HG02970 (cell line): ENCODE measurements at regions not wholly inside any gene's neighbourhood (a gene's known extent, or its start where the extent isn't known, plus 50 kb on each side); places are given as distances from the start of the nearest gene placed in this dataset.

Experiments
- ATAC-seq: cut with Tn5 transposase; IDR thresholded peaks from one replicate; pipeline ENCODE4 v1.9.1; 2021; ENCODE audit warnings: mild to moderate bottlenecking, moderate library complexity, moderate number of reproducible peaks; ENCODE audit not compliant: unreplicated experiment, low FRiP score

DNA sequence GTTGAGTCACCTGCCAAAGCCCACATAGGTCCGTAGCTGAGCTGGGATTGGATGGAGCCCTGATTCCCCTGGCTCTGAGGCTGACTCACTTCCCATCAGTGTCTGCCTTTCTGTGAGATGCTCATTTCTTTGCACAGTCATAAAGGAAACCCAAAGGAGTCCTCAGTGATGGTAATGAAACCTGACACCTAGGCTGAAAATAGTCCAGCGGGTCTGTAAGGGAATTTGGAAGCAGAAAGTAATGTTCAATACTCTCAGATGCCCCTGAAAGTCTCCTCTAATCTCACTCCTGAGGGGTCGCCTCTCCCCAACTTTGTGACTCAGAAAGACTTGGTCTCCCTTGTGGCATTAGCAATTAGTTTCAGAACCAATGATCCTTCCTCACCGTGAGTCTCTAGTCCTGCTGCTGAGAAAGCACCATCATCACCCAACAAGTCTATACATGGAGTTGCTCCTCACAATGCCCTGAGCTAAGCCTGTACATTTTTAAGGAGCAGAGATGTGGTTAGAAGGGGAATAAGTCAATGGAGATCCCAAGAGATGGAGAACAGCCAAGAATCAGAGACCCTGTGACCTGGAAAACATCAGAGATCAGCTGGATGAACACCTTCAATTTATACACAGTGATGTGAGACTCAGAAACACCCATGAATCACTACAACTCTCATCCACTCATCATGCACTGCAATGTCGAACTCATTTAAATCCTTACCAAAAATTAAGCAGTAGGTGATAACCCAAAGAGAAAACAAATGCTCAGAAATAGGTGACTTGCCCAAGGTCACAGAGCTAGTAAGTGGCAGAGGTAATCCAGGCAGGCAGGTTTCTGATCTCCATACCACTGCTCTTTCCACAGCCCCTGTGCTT, 219.0 kb upstream of the CPEB2 start:
- ATAC-seq: peak; percentile 74

DNA sequence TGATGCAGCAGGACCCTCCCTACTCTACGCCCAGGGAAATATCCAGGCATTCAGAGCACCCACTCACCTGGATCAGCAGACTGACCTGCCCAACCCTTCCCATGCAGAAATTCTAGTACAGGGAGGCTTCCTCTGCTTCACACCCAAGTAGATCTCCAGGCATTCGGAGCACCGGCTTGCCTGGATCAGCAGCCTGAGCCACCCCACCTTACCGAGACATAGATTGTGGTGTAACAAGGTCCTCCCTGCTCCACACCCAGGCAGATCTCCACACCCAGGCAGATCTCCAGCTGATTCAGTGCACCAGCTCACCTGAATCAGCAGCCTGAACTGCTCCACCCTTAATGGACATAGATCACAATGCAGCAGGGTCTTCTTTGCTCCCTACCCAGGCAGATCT, 215.1 kb upstream of the CPEB2 start:
- no peak for ATAC-seq

DNA sequence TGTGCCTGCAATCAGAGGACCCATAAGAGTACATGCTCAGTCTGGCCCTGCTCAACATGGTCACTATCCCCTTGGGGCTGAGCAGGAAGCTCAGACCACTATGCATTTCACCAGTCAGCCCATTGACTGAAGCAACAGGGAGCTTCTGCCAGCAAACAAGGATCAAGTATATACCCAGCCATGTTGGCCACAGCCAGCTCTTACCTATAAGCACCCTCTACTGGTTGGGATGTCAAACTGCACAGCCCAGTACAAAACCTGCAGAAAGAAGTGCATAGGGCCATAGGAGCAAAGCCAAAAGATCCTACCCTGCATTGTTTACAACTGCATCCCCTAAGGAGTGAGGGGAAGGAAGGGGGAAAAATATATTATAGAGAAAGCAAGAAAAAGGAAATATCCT, 214.4 kb upstream of the CPEB2 start:
- no peak for ATAC-seq

DNA sequence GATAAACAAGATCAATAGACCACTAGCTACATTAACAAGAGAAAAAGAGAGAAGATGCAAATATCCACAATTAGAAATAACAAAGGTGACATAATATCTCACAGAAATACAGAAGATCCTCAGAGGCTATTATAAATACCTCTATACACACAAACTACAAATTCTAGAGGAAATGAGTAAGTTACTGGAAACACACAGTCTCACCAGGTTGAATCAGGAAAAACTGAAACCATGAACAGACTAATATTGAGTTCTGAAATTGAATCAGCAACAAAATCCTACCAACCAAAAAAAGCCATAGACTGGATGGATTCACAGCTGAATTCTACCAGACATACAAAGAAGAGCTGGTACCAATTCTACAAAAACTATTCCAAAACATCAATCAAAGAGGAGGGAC, 211.8 kb upstream of the CPEB2 start:
- no peak for ATAC-seq

DNA sequence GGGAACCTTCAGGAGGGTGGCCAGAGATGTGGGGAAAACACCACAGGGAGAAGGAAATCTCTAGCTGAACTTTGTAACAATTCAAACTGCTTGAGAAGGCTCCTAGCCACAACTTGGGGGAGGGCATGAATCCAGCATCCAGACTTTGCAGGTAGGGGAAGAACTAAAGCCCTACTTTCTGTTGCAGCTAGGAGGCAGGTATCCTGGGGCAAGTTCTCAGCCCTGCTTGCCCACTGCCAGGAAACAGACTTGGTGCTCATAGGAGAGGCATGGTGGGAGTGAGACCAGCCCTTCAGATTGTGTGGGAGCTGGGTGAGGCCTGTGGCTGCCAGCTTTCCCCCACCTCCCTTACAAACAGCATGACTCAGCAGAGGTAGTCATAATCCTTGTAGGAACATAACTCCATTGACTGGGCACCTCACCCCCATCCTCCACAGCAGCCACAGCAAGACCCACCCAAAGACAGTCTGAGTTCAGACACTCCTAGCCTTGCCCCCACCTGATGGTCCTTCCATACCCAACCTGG, 209.5 kb upstream of the CPEB2 start:
- ATAC-seq: no peak

DNA sequence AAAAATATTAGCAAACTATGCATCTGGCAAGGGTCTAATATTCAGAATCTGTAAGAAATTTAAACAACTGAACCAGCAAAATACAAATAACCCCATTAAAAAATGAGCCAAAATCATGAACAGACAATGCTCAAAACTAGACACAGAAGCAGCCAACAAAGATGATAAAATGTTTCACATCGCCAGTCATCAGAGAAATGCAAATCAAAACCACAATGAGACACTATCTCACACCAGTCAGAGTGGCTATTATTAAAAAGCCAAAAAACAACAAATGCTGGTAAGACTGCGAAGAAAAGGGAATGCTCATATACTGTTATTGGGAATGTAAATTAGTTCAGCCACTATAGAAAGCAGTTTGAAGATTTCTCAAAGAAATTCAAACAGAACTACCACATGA, 201.3 kb upstream of the CPEB2 start:
- ATAC-seq: no peak

DNA sequence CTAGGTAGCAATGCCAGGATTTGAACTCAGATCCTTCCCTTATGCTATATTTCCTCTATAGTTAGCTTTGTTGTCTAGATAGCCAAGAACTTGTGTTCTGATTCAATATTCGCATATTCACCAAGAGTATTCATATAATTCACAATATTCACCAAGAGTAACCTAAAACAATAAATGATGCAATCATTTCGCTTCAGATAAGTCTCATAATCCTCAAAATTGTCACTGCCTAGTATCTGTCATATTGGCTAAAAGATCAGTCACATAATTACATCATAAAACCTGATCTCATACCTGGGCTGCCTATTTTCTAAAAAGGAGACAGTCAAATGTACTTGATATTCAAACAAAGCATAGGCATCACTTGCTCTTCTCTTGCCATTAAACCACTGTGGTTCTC, 199.7 kb upstream of the CPEB2 start:
- ATAC-seq: no peak

GRCh38 chr4:14807856-14808255, 194.4 kb upstream of the CPEB2 start:
- ATAC-seq: no peak

DNA sequence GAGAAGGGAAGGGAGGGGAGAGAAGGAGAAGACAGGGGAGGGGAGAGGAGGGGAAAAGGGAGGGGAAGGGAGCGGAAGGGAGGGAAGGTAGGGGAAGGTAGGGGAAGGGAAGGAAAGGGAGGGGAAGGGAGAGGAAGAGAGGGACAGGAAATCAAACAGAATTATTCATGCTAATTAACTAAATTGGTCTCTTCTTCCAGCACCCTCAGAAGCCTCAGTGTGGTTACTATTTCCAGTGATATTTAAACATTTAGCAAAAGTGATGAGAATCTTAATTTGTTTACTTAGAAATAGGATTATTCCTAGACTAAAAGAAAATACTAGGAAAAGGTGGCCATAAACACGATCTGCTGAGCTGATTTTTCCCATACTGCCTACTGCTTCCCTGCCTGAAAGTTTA, 193.1 kb upstream of the CPEB2 start:
- ATAC-seq: no peak

DNA sequence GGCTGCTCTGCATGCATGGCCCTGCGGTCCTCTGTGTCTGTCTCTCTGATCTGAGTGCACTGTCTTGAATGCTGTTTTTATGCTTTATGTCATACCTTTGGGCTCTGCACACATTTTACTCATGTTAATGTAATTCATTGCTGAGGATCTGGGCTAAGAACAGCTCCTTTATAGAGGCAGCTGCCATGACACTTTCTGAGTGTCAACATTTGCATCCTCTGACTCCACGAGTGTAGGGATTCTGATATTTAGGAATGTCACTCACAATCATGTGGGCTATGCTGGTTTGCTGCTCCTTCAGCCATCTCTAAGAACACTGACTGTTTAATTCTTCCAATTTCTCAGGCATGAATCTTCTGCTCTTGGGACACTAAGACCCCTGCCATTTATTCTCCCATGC, 192.2 kb upstream of the CPEB2 start:
- no peak for ATAC-seq

DNA sequence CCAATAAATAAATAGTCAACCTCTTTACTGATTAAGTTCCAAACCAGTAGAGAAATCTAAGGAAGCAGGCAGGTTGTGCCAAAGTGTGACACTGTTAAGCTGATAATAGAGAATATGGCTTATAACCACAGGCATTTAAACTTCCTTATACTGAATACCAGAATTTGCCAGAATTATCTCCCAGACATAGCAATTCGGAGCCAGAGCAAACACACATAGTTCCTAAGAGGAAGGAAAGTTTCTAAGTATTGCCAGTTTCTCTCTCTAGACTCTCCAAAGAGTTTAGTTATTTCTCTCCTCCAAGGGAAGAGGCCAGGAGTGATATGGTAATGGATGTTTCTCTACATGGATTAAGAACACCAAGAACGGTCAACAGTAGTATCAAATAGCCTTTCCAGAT, 191.7 kb upstream of the CPEB2 start:
- no peak for ATAC-seq

GRCh38 chr4:14812101-14812500, 190.2 kb upstream of the CPEB2 start:
- no peak for ATAC-seq

GRCh38 chr4:14816623-14817261, 185.5 kb upstream of the CPEB2 start:
- ATAC-seq: no peak

- no peak for ATAC-seq
These were observed 178.1 kb upstream of the CPEB2 start for GRCh38 chr4:14824189-14824588.

DNA sequence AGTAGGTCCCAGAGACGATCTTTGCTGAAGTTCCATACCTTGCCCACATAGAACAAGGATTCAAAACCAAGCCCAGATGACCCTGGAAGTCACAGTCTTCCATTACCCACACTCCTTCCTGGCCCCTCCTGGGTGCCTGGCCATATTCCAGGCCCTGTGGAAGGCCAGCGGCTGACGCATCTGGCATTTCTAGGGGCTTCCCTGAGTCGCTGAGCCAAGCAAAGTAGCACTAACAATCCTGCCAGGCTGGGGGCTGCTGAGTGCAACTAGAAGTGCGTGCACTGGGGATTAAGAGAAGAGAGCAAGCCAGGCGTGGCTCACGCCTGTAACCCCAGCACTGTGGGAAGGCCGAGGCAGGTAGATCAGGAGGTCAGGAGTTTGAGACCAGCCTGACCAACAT, 175.2 kb upstream of the CPEB2 start:
- no peak for ATAC-seq

GRCh38 chr4:14829795-14830194, 172.5 kb upstream of the CPEB2 start:
- no peak for ATAC-seq

DNA sequence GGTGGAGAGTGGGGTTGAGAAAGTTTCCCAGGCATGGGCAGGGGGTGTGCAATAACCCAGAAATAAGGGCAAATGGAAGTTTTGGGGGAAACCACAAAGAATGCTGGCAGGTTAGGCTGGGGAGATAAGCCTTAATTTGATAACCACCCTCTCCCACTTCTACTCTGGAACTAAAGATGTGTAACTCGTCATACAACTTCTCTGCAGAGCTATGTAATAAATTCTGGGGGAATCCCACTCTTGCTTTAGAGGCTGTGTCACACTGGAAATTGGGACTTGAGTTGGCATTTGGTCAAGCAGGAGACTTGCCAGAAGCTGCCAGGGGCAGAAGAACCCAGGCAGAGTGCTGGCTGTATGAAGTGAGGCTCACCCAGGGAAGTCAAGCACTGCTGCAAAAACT, 170.9 kb upstream of the CPEB2 start:
- no peak for ATAC-seq

DNA sequence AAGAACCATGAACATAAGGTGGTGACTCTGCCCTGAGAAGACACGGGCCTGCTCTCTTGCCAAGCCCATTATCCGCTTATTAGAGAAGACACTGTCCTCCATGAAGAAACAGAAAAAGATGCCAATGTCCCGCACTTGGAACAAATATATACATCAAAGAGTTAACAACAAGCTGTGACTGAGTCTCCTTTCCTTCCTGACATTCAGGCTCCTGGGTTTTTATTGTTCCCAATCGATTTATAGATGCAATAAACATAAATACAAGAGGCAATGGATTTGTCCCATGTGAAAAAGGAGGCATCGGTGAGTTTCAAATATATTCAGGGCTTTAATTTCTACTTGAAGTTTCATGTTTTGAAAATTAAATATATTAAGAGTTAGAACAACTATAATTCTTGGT, 169.2 kb upstream of the CPEB2 start:
- no peak for ATAC-seq

- no peak for ATAC-seq
These were observed 167.9 kb upstream of the CPEB2 start for GRCh38 chr4:14834382-14834781.

- no peak for ATAC-seq
These were observed 167.0 kb upstream of the CPEB2 start for GRCh38 chr4:14835288-14835687.

- no peak for ATAC-seq
These were observed 166.4 kb upstream of the CPEB2 start for GRCh38 chr4:14835708-14836425.
